ENCODE measurements at regions not wholly inside any gene's neighbourhood (a gene's known extent, or its start where the extent isn't known, plus 50 kb on each side); places are given as distances from the start of the nearest gene placed in this dataset.
A peak's percentile ranks its signal among the peaks of the same experiment; 100 is the strongest.

DNA sequence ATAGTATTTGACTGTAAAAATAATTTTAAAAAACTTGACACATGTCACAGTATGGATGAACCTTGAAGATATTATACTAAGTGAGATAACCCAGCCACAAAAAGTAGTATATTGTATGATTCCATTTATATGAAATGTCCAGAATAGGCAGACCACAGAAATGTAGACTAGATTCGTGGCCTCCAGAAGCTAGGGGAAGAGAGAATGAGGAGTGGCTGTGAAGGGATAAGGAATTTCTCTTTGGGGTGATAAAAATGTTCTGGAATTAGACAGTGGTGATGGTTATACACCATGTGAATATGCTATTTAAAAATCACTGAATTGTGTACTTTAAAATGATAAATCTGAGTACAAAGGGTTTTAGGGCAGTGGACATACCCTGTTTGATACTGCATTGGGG lies 253.1 kb upstream of the DYNLRB2 start:
- no peaks in the 10 kb centered on the region for H3K27me3 ChIP-seq (ENCODE audit: control insufficient read depth, insufficient read depth, low read length)
- no peaks in the 10 kb centered on the region for H3K9me3 ChIP-seq (ENCODE audit: control insufficient read depth, insufficient read depth, low read length)
- H3K27ac ChIP-seq (ENCODE audit: low read depth, low read length): no peak overlapping the region
- POLR2A ChIA-PET: no interaction called here
- TF ChIP-seq, protein P1, sequence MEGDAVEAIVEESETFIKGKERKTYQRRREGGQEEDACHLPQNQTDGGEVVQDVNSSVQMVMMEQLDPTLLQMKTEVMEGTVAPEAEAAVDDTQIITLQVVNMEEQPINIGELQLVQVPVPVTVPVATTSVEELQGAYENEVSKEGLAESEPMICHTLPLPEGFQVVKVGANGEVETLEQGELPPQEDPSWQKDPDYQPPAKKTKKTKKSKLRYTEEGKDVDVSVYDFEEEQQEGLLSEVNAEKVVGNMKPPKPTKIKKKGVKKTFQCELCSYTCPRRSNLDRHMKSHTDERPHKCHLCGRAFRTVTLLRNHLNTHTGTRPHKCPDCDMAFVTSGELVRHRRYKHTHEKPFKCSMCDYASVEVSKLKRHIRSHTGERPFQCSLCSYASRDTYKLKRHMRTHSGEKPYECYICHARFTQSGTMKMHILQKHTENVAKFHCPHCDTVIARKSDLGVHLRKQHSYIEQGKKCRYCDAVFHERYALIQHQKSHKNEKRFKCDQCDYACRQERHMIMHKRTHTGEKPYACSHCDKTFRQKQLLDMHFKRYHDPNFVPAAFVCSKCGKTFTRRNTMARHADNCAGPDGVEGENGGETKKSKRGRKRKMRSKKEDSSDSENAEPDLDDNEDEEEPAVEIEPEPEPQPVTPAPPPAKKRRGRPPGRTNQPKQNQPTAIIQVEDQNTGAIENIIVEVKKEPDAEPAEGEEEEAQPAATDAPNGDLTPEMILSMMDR (IDR thresholded peaks at IDR 0.05; ENCODE audit: low read depth, low read length): no peak
- H3K4me3 ChIP-seq (ENCODE audit: low read depth, low read length): no peak overlapping the region
- CTCF ChIA-PET: no interaction called here
- DNase-seq (ENCODE audit: low read depth, low spot score): no peak

DNA sequence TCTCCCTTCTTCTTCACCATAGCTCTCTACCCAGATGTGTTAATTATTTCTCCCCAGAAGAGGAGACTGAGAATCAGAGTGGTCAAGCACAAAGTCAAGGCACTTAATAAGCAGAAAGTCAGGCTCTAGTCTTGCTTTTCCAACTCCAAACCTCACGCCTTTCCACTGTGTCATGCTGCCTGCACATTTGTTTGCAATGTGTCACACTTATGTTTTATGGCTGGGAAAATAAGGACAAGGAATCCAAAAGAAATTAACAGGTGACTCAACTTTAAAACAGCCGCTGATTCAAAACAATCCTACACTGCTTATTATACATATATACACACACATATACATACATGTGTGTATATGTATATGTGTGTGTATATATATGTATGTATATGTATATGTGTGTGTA lies 255.7 kb upstream of the DYNLRB2 start:
- Histone ChIP-seq H3K4me3 (ENCODE audit: low read depth, low read length) (no peak overlapping the region), H3K27ac (ENCODE audit: low read depth, low read length) (no peak overlapping the region), H3K9me3 (ENCODE audit: control insufficient read depth, insufficient read depth, low read length) (no peaks in the 10 kb centered on the region), H3K27me3 (ENCODE audit: control insufficient read depth, insufficient read depth, low read length) (no peaks in the 10 kb centered on the region)
- TF ChIP-seq, protein P1 (IDR thresholded peaks at IDR 0.05; ENCODE audit: low read depth, low read length): no peak
- CTCF ChIA-PET: no interaction called here
- POLR2A ChIA-PET: no interaction called here
- peak; percentile 47 for DNase-seq (ENCODE audit: low read depth, low spot score)

DNA sequence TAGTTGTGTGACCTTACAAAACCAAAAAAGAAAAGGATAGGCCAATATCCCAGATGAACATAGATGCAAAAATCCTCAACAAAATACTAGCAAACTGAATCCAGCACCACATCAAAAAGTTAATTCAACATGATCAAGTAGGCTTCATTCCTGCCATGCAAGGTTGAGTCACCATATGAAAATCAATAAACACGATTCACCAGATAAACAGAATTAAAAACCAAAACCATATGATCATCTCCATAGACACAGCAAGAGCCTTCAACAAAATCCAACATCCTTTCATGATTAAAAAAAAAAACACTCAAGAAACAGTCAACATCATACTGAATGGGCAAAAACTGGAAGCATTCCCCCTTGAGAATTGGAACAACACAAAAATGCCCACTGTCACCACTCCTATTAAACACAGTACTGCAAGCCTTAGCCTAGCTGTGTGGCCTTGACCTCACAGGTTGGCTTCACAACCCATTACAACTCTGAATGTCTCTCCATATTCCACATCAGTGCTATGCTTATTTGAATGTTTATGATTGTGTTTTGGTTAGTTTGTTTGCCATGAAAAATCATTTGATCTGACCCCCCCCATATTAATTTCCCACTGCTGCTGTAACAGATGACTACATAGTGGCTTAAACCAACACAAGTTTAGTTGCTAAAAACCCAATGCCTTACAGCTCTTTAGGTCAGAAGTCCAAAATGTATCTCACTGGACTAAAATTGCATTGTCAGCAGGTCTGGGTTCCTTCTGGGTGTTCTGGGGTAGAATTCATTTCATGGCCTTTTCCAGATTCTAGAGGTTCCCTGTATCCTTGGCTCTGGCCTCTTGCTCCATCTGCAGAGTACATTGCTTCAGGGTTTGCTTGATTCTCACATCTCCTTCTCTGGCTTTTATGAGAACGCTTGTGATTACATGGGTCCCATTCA lies 257.1 kb upstream of the DYNLRB2 start:
- TF ChIP-seq, protein P1 (IDR thresholded peaks at IDR 0.05; ENCODE audit: low read depth, low read length): no peak
- no peak overlapping the region for H3K4me3 ChIP-seq (ENCODE audit: low read depth, low read length)
- no peak for DNase-seq (ENCODE audit: low read depth, low spot score)
- no peaks in the 10 kb centered on the region for H3K27me3 ChIP-seq (ENCODE audit: control insufficient read depth, insufficient read depth, low read length)
- no peaks in the 10 kb centered on the region for H3K9me3 ChIP-seq (ENCODE audit: control insufficient read depth, insufficient read depth, low read length)
- H3K27ac ChIP-seq (ENCODE audit: low read depth, low read length): no peak overlapping the region
- CTCF ChIA-PET: no interaction called here
- POLR2A ChIA-PET: no interaction called here

DNA sequence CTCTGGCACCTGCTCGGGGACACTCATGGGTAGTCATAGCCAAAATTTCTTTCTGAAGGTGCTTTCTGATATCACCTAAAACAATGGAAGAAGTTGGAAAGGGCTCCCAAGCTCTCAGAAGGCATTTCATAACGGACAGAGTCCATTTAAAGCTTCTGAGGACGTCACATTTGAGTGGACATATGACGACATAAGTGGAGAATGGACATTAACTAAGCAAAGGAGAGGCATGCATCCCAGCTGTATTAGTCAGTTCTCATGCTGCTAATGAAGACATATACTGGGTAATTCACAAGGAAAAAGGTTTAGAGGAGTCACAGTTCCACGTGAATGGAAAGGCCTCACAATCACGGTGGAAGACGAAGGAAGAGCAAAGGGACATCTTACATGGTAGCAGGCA lies 260.2 kb upstream of the DYNLRB2 start:
- H3K9me3 ChIP-seq (ENCODE audit: control insufficient read depth, insufficient read depth, low read length): no peaks in the 10 kb centered on the region
- no peak overlapping the region for H3K27ac ChIP-seq (ENCODE audit: low read depth, low read length)
- TF ChIP-seq, protein P1 (IDR thresholded peaks at IDR 0.05; ENCODE audit: low read depth, low read length): no peak
- no peaks in the 10 kb centered on the region for H3K27me3 ChIP-seq (ENCODE audit: control insufficient read depth, insufficient read depth, low read length)
- ChIA-PET CTCF (no interaction called here), POLR2A (no interaction called here)
- no peak for DNase-seq (ENCODE audit: low read depth, low spot score)
- H3K4me3 ChIP-seq (ENCODE audit: low read depth, low read length): no peak overlapping the region

DNA sequence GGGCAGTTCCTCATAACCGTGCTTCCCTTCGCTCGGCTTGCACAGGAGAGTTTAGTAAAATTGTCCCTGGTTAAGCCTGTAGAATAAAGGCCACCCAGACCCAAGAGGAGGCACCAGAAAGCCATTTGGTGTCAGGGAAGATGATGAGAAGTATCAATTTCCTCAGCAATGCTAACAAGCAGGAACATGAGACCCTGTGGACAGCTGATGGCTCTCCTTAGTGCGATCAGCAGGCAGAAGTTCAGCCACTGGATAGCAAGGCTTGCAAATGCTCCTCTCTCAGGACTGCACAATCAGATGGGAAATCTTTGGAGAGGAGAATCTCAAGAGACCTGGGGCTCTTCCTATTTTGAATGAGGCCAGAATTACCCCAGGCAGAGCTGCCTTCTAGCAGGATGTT lies 261.1 kb upstream of the DYNLRB2 start:
- TF ChIP-seq, protein P1 (IDR thresholded peaks at IDR 0.05; ENCODE audit: low read depth, low read length): no peak
- H3K27ac ChIP-seq (ENCODE audit: low read depth, low read length): no peak overlapping the region
- DNase-seq (ENCODE audit: low read depth, low spot score): no peak
- POLR2A ChIA-PET: no interaction called here
- no peaks in the 10 kb centered on the region for H3K9me3 ChIP-seq (ENCODE audit: control insufficient read depth, insufficient read depth, low read length)
- CTCF ChIA-PET: no interaction called here
- H3K27me3 ChIP-seq (ENCODE audit: control insufficient read depth, insufficient read depth, low read length): no peaks in the 10 kb centered on the region
- H3K4me3 ChIP-seq (ENCODE audit: low read depth, low read length): no peak overlapping the region
